ENCODE measurements at regions not wholly inside any gene's neighbourhood (a gene's known extent, or its start where the extent isn't known, plus 50 kb on each side); places are given as distances from the start of the nearest gene placed in this dataset.

DNA sequence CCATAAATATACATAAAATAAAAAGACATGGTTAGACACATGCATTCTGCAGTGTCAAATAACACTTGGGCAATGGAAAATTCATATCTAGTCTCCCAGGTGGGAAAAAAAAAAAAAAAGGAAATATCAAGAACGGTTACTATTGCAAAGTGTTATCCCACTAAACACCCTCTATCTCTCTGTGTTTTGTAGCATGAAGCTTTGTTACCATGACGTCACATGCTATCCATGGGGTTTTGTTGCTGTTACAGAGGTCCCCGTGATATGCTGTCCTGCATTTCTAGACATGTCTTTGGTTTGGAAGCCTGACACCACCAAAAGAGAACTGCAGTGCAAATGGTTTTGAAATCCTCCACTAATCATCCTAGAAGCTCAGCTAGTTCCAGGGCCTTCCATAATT lies 50.7 kb upstream of the TLR3 start (continued):
- TF ChIP-seq, protein P1, sequence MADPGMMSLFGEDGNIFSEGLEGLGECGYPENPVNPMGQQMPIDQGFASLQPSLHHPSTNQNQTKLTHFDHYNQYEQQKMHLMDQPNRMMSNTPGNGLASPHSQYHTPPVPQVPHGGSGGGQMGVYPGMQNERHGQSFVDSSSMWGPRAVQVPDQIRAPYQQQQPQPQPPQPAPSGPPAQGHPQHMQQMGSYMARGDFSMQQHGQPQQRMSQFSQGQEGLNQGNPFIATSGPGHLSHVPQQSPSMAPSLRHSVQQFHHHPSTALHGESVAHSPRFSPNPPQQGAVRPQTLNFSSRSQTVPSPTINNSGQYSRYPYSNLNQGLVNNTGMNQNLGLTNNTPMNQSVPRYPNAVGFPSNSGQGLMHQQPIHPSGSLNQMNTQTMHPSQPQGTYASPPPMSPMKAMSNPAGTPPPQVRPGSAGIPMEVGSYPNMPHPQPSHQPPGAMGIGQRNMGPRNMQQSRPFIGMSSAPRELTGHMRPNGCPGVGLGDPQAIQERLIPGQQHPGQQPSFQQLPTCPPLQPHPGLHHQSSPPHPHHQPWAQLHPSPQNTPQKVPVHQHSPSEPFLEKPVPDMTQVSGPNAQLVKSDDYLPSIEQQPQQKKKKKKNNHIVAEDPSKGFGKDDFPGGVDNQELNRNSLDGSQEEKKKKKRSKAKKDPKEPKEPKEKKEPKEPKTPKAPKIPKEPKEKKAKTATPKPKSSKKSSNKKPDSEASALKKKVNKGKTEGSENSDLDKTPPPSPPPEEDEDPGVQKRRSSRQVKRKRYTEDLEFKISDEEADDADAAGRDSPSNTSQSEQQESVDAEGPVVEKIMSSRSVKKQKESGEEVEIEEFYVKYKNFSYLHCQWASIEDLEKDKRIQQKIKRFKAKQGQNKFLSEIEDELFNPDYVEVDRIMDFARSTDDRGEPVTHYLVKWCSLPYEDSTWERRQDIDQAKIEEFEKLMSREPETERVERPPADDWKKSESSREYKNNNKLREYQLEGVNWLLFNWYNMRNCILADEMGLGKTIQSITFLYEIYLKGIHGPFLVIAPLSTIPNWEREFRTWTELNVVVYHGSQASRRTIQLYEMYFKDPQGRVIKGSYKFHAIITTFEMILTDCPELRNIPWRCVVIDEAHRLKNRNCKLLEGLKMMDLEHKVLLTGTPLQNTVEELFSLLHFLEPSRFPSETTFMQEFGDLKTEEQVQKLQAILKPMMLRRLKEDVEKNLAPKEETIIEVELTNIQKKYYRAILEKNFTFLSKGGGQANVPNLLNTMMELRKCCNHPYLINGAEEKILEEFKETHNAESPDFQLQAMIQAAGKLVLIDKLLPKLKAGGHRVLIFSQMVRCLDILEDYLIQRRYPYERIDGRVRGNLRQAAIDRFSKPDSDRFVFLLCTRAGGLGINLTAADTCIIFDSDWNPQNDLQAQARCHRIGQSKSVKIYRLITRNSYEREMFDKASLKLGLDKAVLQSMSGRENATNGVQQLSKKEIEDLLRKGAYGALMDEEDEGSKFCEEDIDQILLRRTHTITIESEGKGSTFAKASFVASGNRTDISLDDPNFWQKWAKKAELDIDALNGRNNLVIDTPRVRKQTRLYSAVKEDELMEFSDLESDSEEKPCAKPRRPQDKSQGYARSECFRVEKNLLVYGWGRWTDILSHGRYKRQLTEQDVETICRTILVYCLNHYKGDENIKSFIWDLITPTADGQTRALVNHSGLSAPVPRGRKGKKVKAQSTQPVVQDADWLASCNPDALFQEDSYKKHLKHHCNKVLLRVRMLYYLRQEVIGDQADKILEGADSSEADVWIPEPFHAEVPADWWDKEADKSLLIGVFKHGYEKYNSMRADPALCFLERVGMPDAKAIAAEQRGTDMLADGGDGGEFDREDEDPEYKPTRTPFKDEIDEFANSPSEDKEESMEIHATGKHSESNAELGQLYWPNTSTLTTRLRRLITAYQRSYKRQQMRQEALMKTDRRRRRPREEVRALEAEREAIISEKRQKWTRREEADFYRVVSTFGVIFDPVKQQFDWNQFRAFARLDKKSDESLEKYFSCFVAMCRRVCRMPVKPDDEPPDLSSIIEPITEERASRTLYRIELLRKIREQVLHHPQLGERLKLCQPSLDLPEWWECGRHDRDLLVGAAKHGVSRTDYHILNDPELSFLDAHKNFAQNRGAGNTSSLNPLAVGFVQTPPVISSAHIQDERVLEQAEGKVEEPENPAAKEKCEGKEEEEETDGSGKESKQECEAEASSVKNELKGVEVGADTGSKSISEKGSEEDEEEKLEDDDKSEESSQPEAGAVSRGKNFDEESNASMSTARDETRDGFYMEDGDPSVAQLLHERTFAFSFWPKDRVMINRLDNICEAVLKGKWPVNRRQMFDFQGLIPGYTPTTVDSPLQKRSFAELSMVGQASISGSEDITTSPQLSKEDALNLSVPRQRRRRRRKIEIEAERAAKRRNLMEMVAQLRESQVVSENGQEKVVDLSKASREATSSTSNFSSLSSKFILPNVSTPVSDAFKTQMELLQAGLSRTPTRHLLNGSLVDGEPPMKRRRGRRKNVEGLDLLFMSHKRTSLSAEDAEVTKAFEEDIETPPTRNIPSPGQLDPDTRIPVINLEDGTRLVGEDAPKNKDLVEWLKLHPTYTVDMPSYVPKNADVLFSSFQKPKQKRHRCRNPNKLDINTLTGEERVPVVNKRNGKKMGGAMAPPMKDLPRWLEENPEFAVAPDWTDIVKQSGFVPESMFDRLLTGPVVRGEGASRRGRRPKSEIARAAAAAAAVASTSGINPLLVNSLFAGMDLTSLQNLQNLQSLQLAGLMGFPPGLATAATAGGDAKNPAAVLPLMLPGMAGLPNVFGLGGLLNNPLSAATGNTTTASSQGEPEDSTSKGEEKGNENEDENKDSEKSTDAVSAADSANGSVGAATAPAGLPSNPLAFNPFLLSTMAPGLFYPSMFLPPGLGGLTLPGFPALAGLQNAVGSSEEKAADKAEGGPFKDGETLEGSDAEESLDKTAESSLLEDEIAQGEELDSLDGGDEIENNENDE (IDR thresholded peaks at IDR 0.05; ENCODE audit: insufficient replicate concordance, low read length): no peak

Data from H1 (cell line).